ENCODE measurements at regions not wholly inside any gene's neighbourhood (a gene's known extent, or its start where the extent isn't known, plus 50 kb on each side); places are given as distances from the start of the nearest gene placed in this dataset.

GRCh38 chr10:2124135-2124534 is 386.8 kb upstream of the ADARB2 start:
- 91% methylated on average over 10 of the region's 11 CpGs for WGBS
- Histone ChIP-seq H3K23ac (ENCODE audit: low read length in 2 of 2) (no peak overlapping the region), H3K27ac (ENCODE audit: low read length, poor library complexity, severe bottlenecking) (no peak overlapping the region), H2BK120ac (ENCODE audit: low read depth, low read length) (no peak overlapping the region), H2AFZ (ENCODE audit: low read depth, low read length) (no peak overlapping the region), H3K4ac (ENCODE audit: low read depth in 1 of 2, low read length in 2 of 2) (no peak overlapping the region), H3K79me1 (replicated peaks; ENCODE audit: low read length, poor library complexity, severe bottlenecking) (no peaks in the 10 kb centered on the region), H2BK5ac (ENCODE audit: low read depth, low read length, poor library complexity, severe bottlenecking) (no peak overlapping the region), H2BK15ac (ENCODE audit: low read depth, poor library complexity, severe bottlenecking) (no peak overlapping the region), H3K27me3 (ENCODE audit: control insufficient read depth in 1 of 2, insufficient read depth in 1 of 2, low read length in 2 of 2) (no peaks in the 10 kb centered on the region), H3K18ac (ENCODE audit: low read depth in 1 of 2, low read length in 2 of 2) (no peak overlapping the region), H4K91ac (ENCODE audit: low read length) (no peak overlapping the region), H2BK12ac (ENCODE audit: low read length in 2 of 2) (no peak overlapping the region), H3K36me3 (ENCODE audit: control insufficient read depth in 1 of 2, insufficient read depth in 2 of 2, low read depth in 1 of 2, low read length in 2 of 2) (no peaks in the 10 kb centered on the region), H4K8ac (ENCODE audit: low read length) (no peak overlapping the region), H2AK5ac (ENCODE audit: low read length, severe bottlenecking) (no peak overlapping the region), H3K9me3 (ENCODE audit: control insufficient read depth, low read length) (no peaks in the 10 kb centered on the region), H3K14ac (ENCODE audit: low read length in 2 of 2) (no peak overlapping the region), H3K4me1 (ENCODE audit: control insufficient read depth, insufficient read depth, low read depth, low read length) (peaks cover 3% of the 10 kb centered on the region), H3K9ac (ENCODE audit: low read length) (no peak overlapping the region), H3K4me2 (ENCODE audit: low read length, poor library complexity, severe bottlenecking) (no peak overlapping the region), H3K4me3 (ENCODE audit: insufficient read depth in 1 of 2, low read depth in 1 of 2, low read length in 2 of 2) (no peak overlapping the region)
- no peak for DNase-seq

GRCh38 chr10:2122431-2123124 is 385.3 kb upstream of the ADARB2 start:
- peaks cover 4% of the 10 kb centered on the region for H3K9me3 ChIP-seq (ENCODE audit: control insufficient read depth, low read length)
- H2BK120ac ChIP-seq (ENCODE audit: low read depth, low read length), result no peak overlapping the region
- H2AFZ ChIP-seq (ENCODE audit: low read depth, low read length), result no peak overlapping the region
- DNase-seq, result no peak
- H2BK12ac ChIP-seq (ENCODE audit: low read length in 2 of 2), result no peak overlapping the region
- H3K4me2 ChIP-seq (ENCODE audit: low read length, poor library complexity, severe bottlenecking), result no peak overlapping the region
- H3K4ac ChIP-seq (ENCODE audit: low read depth in 1 of 2, low read length in 2 of 2), result no peak overlapping the region
- no peak overlapping the region for H3K18ac ChIP-seq (ENCODE audit: low read depth in 1 of 2, low read length in 2 of 2)
- no peaks in the 10 kb centered on the region for H3K36me3 ChIP-seq (ENCODE audit: control insufficient read depth in 1 of 2, insufficient read depth in 2 of 2, low read depth in 1 of 2, low read length in 2 of 2)
- H3K14ac ChIP-seq (ENCODE audit: low read length in 2 of 2), result no peak overlapping the region
- H3K27me3 ChIP-seq (ENCODE audit: control insufficient read depth in 1 of 2, insufficient read depth in 1 of 2, low read length in 2 of 2), result no peaks in the 10 kb centered on the region
- H2BK5ac ChIP-seq (ENCODE audit: low read depth, low read length, poor library complexity, severe bottlenecking), result no peak overlapping the region
- H4K8ac ChIP-seq (ENCODE audit: low read length), result no peak overlapping the region
- 62% methylated on average over 7 of the region's 8 CpGs for WGBS
- H3K4me1 ChIP-seq (ENCODE audit: control insufficient read depth, insufficient read depth, low read depth, low read length), result peaks cover 3% of the 10 kb centered on the region
- no peak overlapping the region for H3K4me3 ChIP-seq (ENCODE audit: insufficient read depth in 1 of 2, low read depth in 1 of 2, low read length in 2 of 2)
- no peak overlapping the region for H2AK5ac ChIP-seq (ENCODE audit: low read length, severe bottlenecking)
- H3K79me1 ChIP-seq (replicated peaks; ENCODE audit: low read length, poor library complexity, severe bottlenecking), result no peaks in the 10 kb centered on the region
- H3K27ac ChIP-seq (ENCODE audit: low read length, poor library complexity, severe bottlenecking), result no peak overlapping the region
- H2BK15ac ChIP-seq (ENCODE audit: low read depth, poor library complexity, severe bottlenecking), result no peak overlapping the region
- no peak overlapping the region for H3K9ac ChIP-seq (ENCODE audit: low read length)
- H3K23ac ChIP-seq (ENCODE audit: low read length in 2 of 2), result no peak overlapping the region
- no peak overlapping the region for H4K91ac ChIP-seq (ENCODE audit: low read length)

GRCh38 chr10:2121929-2122328 is 384.6 kb upstream of the ADARB2 start:
- Histone ChIP-seq H2BK5ac (ENCODE audit: low read depth, low read length, poor library complexity, severe bottlenecking) (no peak overlapping the region), H3K27ac (ENCODE audit: low read length, poor library complexity, severe bottlenecking) (no peak overlapping the region), H4K91ac (ENCODE audit: low read length) (no peak overlapping the region), H2AFZ (ENCODE audit: low read depth, low read length) (no peak overlapping the region), H2AK5ac (ENCODE audit: low read length, severe bottlenecking) (no peak overlapping the region), H3K27me3 (ENCODE audit: control insufficient read depth in 1 of 2, insufficient read depth in 1 of 2, low read length in 2 of 2) (no peaks in the 10 kb centered on the region), H3K4me1 (ENCODE audit: control insufficient read depth, insufficient read depth, low read depth, low read length) (peaks cover 3% of the 10 kb centered on the region), H3K4me2 (ENCODE audit: low read length, poor library complexity, severe bottlenecking) (no peak overlapping the region), H3K4me3 (ENCODE audit: insufficient read depth in 1 of 2, low read depth in 1 of 2, low read length in 2 of 2) (no peak overlapping the region), H2BK12ac (ENCODE audit: low read length in 2 of 2) (no peak overlapping the region), H3K9ac (ENCODE audit: low read length) (no peak overlapping the region), H3K36me3 (ENCODE audit: control insufficient read depth in 1 of 2, insufficient read depth in 2 of 2, low read depth in 1 of 2, low read length in 2 of 2) (no peaks in the 10 kb centered on the region), H4K8ac (ENCODE audit: low read length) (no peak overlapping the region), H3K4ac (ENCODE audit: low read depth in 1 of 2, low read length in 2 of 2) (no peak overlapping the region), H3K9me3 (ENCODE audit: control insufficient read depth, low read length) (peaks cover 4% of the 10 kb centered on the region), H3K14ac (ENCODE audit: low read length in 2 of 2) (no peak overlapping the region), H2BK15ac (ENCODE audit: low read depth, poor library complexity, severe bottlenecking) (no peak overlapping the region), H2BK120ac (ENCODE audit: low read depth, low read length) (no peak overlapping the region), H3K18ac (ENCODE audit: low read depth in 1 of 2, low read length in 2 of 2) (peak overlapping the region in 1 of 2 experiments; percentile 18), H3K79me1 (replicated peaks; ENCODE audit: low read length, poor library complexity, severe bottlenecking) (no peaks in the 10 kb centered on the region), H3K23ac (ENCODE audit: low read length in 2 of 2) (no peak overlapping the region)
- no peak for DNase-seq
- 78% methylated on average over 3 of the region's 5 CpGs for WGBS

GRCh38 chr10:2121315-2121714 is 384.0 kb upstream of the ADARB2 start:
- Histone ChIP-seq H4K8ac (ENCODE audit: low read length) (no peak overlapping the region), H2BK12ac (ENCODE audit: low read length in 2 of 2) (no peak overlapping the region), H3K4me1 (ENCODE audit: control insufficient read depth, insufficient read depth, low read depth, low read length) (peaks cover 3% of the 10 kb centered on the region), H3K79me1 (replicated peaks; ENCODE audit: low read length, poor library complexity, severe bottlenecking) (no peaks in the 10 kb centered on the region), H3K4ac (ENCODE audit: low read depth in 1 of 2, low read length in 2 of 2) (no peak overlapping the region), H4K91ac (ENCODE audit: low read length) (no peak overlapping the region), H3K9me3 (ENCODE audit: control insufficient read depth, low read length) (peaks cover 4% of the 10 kb centered on the region), H3K23ac (ENCODE audit: low read length in 2 of 2) (no peak overlapping the region), H2AK5ac (ENCODE audit: low read length, severe bottlenecking) (no peak overlapping the region), H2AFZ (ENCODE audit: low read depth, low read length) (no peak overlapping the region), H2BK5ac (ENCODE audit: low read depth, low read length, poor library complexity, severe bottlenecking) (no peak overlapping the region), H3K14ac (ENCODE audit: low read length in 2 of 2) (no peak overlapping the region), H3K4me2 (ENCODE audit: low read length, poor library complexity, severe bottlenecking) (no peak overlapping the region), H3K18ac (ENCODE audit: low read depth in 1 of 2, low read length in 2 of 2) (no peak overlapping the region), H3K4me3 (ENCODE audit: insufficient read depth in 1 of 2, low read depth in 1 of 2, low read length in 2 of 2) (no peak overlapping the region), H3K36me3 (ENCODE audit: control insufficient read depth in 1 of 2, insufficient read depth in 2 of 2, low read depth in 1 of 2, low read length in 2 of 2) (no peaks in the 10 kb centered on the region), H3K9ac (ENCODE audit: low read length) (no peak overlapping the region), H2BK15ac (ENCODE audit: low read depth, poor library complexity, severe bottlenecking) (no peak overlapping the region), H3K27me3 (ENCODE audit: control insufficient read depth in 1 of 2, insufficient read depth in 1 of 2, low read length in 2 of 2) (no peaks in the 10 kb centered on the region), H2BK120ac (ENCODE audit: low read depth, low read length) (no peak overlapping the region), H3K27ac (ENCODE audit: low read length, poor library complexity, severe bottlenecking) (no peak overlapping the region)
- WGBS, result 89% methylated on average over 1 of the region's 1 CpG
- DNase-seq, result no peak

Measured in mesenchymal stem cell (in vitro differentiated cells and primary cell).